Renal cortical epithelial cell (primary cell): ENCODE measurements at regions not wholly inside any gene's neighbourhood (a gene's known extent, or its start where the extent isn't known, plus 50 kb on each side); places are given as distances from the start of the nearest gene placed in this dataset.

Source experiments
- DNase-seq: peaks from one replicate; pipeline ENCODE4 v3.0.0-alpha.2; 2011; ENCODE audit warnings: low read depth

GRCh38 chr3:5428607-5429516 is 241.4 kb downstream of the EDEM1 start:
- peak; percentile 57 for DNase-seq

DNA sequence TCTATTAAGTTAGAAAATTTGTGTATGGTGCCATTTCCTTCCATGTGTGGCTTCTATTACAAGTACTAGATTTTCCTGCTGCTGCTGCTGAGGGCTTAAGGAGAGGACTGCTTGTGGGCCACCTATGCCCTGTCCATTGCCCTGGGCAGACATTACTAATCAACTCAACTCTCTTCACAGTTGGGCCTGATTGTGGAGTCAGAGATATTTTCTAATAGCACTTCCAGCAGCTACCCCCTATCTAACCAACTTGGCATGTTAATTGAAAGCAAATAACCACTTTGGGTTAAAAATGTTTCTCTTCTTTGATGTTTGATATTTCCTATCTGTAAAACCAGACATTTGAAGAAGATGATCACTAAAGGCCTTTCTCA is 242.0 kb downstream of the EDEM1 start:
- DNase-seq: no peak

- no peak for DNase-seq
Observed at GRCh38 chr3:5430701-5431100, 243.2 kb downstream of the EDEM1 start.

DNA sequence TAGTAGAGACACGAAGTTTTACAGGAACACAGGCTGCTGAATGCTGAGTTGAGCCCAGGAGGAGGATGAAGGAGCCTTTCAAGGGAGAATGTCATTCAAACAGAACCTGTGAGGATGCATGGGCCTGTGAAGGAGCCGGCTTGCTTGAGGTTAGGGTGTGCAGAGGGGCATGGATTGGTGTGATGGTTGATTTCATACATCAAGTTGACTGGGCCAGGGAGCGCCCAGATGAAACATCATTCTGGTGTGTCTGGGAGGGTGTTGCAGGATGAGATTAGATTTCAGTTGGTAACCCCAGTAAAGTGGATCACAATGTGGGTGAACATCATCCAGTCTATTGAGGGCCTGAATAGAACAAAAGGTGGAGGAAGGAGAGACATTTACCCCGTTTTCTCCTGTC is 243.6 kb downstream of the EDEM1 start:
- no peak for DNase-seq

DNA sequence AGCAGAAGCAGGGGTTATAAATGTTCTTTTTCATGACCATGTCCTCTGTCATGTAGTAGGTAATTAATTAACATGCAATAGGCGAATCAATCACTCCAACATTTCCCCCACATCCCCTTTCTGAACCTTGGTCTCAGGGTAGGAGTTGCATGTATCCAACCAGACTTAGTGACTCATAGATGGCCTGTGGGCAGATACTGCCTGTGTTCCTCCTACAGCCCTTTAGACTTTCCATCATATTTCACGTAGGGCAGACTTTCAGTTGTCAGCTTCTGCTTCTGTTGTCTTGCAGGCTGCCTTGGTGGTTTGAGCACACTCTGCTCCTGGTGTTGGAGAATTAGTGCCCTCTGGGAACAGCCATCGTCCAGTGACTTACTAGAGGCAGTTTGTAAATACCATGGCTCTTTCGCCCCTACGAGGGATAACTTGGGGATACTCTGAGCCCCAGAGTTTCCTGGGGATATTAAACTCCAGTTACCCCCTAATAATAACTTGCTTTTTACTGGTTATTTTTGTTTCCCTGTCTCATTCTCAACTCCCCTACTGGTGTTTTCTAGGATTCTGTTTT is 244.4 kb downstream of the EDEM1 start:
- DNase-seq: peak; percentile 16

GRCh38 chr3:5437296-5437782 is 249.8 kb downstream of the EDEM1 start:
- no peak for DNase-seq

GRCh38 chr3:5437783-5438323 is 250.3 kb downstream of the EDEM1 start:
- DNase-seq: no peak

- no peak for DNase-seq
Observed at GRCh38 chr3:5441401-5441800, 253.9 kb downstream of the EDEM1 start.

GRCh38 chr3:5442106-5442785 is 254.7 kb downstream of the EDEM1 start:
- DNase-seq: peak; percentile 10

GRCh38 chr3:5442786-5443138 is 255.3 kb downstream of the EDEM1 start:
- DNase-seq: no peak

DNA sequence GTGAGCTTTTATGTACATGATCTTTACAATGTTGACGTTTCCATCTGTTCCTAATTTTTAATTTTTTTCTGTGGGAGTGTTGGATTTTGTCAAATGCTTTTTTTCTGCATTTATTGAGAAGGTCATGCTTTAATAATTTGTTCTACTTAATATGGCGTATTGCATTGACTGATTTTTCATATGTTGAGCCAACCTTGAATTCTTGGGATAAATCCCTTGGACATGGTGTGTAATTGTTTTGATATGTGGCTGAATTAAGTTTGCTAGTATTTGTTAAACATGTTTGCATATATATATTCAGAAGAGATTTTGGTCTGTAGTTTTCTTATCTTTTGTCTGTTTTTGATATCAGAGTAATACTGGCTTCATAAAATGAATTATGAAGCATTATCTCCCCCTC is 256.7 kb downstream of the EDEM1 start:
- no peak for DNase-seq

- DNase-seq: no peak
Observed at GRCh38 chr3:5445676-5446201, 258.2 kb downstream of the EDEM1 start.

- DNase-seq: no peak
Observed at GRCh38 chr3:5448246-5448645, 260.7 kb downstream of the EDEM1 start.

GRCh38 chr3:5448816-5449215 is 261.3 kb downstream of the EDEM1 start:
- DNase-seq: no peak

- DNase-seq: no peak
Observed at GRCh38 chr3:5456199-5456598, 268.7 kb downstream of the EDEM1 start.

DNA sequence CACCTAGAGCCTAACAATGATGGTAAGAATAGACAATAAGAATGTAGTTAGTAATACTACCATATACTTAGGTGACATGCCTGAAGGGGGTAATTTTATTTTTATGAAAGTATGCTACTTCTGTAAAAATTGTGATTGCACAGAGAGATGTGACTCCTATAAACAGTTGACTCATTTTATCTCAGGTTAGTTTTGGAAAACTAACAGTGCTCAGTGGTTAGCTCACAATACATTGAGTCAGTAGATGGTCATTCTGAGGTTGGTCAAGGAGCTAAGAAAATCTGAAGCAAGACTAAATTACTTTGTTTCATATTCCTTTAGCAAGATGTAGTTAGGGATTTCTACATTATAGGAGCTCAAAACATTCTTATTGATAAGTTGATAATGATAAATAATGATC is 271.0 kb downstream of the EDEM1 start:
- DNase-seq: no peak

GRCh38 chr3:5462086-5462485 is 274.6 kb downstream of the EDEM1 start:
- DNase-seq: no peak

GRCh38 chr3:5463991-5464390 is 276.5 kb downstream of the EDEM1 start:
- peak; percentile 6 for DNase-seq

DNA sequence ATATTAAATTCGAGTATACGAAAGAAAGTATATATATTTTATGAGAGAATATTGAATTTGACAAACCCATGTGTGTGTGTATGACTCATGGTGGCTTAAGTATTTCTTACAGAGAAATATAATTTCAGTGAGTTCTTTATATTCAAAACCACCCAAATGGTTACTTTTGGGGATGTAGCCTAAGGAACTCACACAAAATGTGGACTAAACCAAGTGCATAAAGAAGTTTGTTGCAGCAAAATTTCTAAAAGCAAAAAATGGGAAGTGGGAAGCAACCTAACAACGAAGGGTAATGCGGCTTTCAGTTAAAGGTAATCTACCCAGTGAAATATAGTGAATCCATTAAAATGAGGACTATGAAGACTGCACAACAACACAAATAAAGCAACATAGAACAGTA is 277.1 kb downstream of the EDEM1 start:
- no peak for DNase-seq

- DNase-seq: no peak
Observed at GRCh38 chr3:5465183-5465582, 277.7 kb downstream of the EDEM1 start.

- DNase-seq: no peak
Observed at GRCh38 chr3:5466065-5466464, 278.6 kb downstream of the EDEM1 start.

- DNase-seq: no peak
Observed at GRCh38 chr3:5466717-5467116, 279.2 kb downstream of the EDEM1 start.
